ENCODE measurements at regions not wholly inside any gene's neighbourhood (a gene's known extent, or its start where the extent isn't known, plus 50 kb on each side); places are given as distances from the start of the nearest gene placed in this dataset.

DNA sequence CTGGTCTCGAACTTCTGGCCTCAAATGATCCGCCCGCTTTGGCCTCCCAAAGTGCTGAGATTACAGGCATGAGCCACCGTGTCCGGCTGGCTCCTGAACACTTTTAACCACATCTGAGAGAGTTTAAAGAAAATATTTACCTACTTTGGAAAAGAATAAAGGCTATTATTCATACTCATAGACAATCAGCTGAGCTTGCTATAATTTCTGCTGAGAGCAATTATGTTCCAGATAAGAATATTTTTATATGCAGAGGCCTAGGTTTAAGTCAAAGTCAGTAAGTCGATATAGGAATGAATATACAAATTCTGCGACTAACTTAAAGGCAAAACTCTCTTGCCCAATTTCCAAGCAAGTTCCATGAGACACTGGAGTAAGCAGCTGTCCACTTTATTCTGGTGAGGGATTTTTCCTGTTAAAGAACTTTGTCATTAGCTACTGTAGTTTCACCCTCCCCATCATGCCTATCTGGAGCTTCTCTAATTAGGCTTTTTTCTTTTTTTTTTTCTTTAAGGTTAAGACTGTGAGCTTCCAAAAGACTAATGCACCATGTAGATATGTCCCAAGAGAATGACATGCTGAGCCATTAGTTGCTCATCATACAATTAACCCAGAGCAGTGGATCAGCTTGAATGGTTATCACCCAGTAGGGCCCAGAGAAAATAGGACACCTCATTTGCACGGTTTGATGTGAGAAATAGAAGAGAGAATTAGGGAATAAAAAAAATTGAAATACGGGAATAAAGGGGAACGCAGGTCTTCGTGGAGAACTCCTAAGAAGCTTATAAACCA is 260.1 kb downstream of the KCNE4 start:
- TF ChIP-seq, protein P1, sequence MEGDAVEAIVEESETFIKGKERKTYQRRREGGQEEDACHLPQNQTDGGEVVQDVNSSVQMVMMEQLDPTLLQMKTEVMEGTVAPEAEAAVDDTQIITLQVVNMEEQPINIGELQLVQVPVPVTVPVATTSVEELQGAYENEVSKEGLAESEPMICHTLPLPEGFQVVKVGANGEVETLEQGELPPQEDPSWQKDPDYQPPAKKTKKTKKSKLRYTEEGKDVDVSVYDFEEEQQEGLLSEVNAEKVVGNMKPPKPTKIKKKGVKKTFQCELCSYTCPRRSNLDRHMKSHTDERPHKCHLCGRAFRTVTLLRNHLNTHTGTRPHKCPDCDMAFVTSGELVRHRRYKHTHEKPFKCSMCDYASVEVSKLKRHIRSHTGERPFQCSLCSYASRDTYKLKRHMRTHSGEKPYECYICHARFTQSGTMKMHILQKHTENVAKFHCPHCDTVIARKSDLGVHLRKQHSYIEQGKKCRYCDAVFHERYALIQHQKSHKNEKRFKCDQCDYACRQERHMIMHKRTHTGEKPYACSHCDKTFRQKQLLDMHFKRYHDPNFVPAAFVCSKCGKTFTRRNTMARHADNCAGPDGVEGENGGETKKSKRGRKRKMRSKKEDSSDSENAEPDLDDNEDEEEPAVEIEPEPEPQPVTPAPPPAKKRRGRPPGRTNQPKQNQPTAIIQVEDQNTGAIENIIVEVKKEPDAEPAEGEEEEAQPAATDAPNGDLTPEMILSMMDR (IDR thresholded peaks at IDR 0.05; ENCODE audit: borderline replicate concordance): no peak
- intact Hi-C loops (cut with micrococcal nuclease): no loop called here
- DNase-seq: no peak
- no peaks in the 10 kb centered on the region for H3K36me3 ChIP-seq
- H3K4me1 ChIP-seq: no peaks in the 10 kb centered on the region
- H3K27ac ChIP-seq (replicated peaks): no peak overlapping the region
- H3K27me3 ChIP-seq (ENCODE audit: low read depth): no peaks in the 10 kb centered on the region
- H3K9me3 ChIP-seq (replicated peaks): no peaks in the 10 kb centered on the region
- H3K4me3 ChIP-seq: no peak overlapping the region

DNA sequence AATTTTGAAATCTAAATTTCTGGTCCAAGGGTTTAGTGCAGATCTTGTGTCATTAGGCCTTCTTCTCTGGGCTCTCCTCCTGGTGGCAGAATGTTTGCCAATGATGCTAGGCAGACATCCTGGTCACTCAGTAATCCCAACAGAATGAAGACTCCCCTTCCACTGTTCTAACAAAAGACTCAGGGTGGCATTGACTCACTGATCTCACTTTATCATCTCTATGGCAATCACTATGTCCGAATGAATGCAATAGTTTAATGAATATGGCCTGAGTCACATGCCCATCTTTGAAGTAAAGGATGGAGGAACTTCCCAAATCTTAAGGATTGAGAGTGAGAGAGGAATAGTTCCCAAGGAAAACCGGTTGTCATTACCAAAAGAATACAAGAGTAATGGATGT is 261.1 kb downstream of the KCNE4 start:
- TF ChIP-seq, protein P1 (IDR thresholded peaks at IDR 0.05; ENCODE audit: borderline replicate concordance): no peak
- Histone ChIP-seq H3K27ac (replicated peaks) (no peak overlapping the region), H3K36me3 (no peaks in the 10 kb centered on the region), H3K4me1 (no peaks in the 10 kb centered on the region), H3K4me3 (no peak overlapping the region), H3K9me3 (replicated peaks) (no peaks in the 10 kb centered on the region), H3K27me3 (ENCODE audit: low read depth) (no peaks in the 10 kb centered on the region)
- DNase-seq: no peak
- intact Hi-C loops (cut with micrococcal nuclease): no loop called here

DNA sequence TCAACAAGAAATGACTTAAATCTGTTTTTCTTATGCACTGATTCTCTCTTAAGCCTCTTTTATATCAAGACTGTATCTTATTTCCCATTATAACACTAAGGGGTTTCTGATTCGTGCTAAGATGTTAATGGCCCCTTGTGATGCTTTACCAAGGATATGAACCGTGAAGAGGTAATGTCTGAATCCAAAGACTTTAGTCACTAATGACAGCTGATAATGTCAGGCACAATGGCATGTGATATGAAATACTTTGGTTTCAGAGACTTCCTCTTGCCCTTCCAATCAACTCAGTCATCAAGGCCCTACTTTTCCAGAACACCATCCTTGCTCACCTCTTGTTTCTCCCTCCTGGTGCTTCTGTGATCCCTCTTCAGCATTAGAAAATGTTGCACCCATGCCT is 262.8 kb downstream of the KCNE4 start:
- intact Hi-C loops (cut with micrococcal nuclease): no loop called here
- Histone ChIP-seq H3K27me3 (ENCODE audit: low read depth) (no peaks in the 10 kb centered on the region), H3K27ac (replicated peaks) (no peak overlapping the region), H3K9me3 (replicated peaks) (no peaks in the 10 kb centered on the region), H3K4me3 (no peak overlapping the region), H3K4me1 (no peaks in the 10 kb centered on the region), H3K36me3 (no peaks in the 10 kb centered on the region)
- DNase-seq: no peak
- TF ChIP-seq, protein P1 (IDR thresholded peaks at IDR 0.05; ENCODE audit: borderline replicate concordance): no peak

DNA sequence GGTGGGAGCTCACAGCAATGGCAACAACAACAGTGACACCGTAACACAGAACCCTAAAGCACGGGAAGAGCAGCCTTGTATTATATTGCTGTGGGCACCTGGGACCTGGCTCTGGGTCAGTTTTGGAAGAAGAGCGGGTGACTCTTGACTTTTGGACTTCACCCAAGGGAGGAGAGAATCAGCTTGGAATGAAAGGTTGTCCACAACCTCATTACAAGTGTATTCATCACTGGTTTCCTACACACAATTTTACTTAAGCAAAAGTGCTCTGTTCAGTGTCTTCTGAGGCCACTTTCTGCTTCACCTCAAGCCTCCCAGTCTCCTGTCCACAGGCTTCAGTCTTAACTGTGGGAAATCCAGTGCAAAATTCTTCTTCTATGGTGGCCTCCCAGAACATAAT is 263.8 kb downstream of the KCNE4 start:
- Histone ChIP-seq H3K4me1 (no peaks in the 10 kb centered on the region), H3K4me3 (no peak overlapping the region), H3K36me3 (no peaks in the 10 kb centered on the region), H3K27me3 (ENCODE audit: low read depth) (no peaks in the 10 kb centered on the region), H3K9me3 (replicated peaks) (no peaks in the 10 kb centered on the region), H3K27ac (replicated peaks) (no peak overlapping the region)
- TF ChIP-seq, protein P1 (IDR thresholded peaks at IDR 0.05; ENCODE audit: borderline replicate concordance): no peak
- no peak for DNase-seq
- intact Hi-C loops (cut with micrococcal nuclease): no loop called here

DNA sequence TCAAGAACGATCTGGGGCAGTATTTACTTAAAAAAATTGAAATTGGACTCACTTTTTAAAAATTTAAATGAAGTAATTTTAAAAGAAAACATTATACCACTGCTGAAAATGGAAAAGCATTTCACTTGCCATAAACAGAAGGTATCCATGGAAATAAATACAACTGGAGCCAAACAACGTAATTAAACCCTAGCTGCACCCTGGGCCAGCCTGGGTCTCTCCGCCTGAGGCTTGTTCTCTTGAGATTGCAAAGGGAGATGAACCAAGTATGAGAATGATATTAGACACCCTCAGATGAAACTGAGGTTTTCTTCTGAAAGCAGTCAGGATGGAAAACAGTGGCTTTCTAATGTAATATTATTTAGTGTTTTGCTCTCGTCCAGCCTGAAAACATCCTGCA is 264.4 kb downstream of the KCNE4 start:
- intact Hi-C loops (cut with micrococcal nuclease): no loop called here
- H3K36me3 ChIP-seq: no peaks in the 10 kb centered on the region
- TF ChIP-seq, protein P1 (IDR thresholded peaks at IDR 0.05; ENCODE audit: borderline replicate concordance): no peak
- H3K4me3 ChIP-seq: no peak overlapping the region
- no peaks in the 10 kb centered on the region for H3K27me3 ChIP-seq (ENCODE audit: low read depth)
- H3K9me3 ChIP-seq (replicated peaks): no peaks in the 10 kb centered on the region
- DNase-seq: no peak
- no peaks in the 10 kb centered on the region for H3K4me1 ChIP-seq
- H3K27ac ChIP-seq (replicated peaks): no peak overlapping the region
